ENCODE measurements at regions not wholly inside any gene's neighbourhood (a gene's known extent, or its start where the extent isn't known, plus 50 kb on each side); places are given as distances from the start of the nearest gene placed in this dataset.

DNA sequence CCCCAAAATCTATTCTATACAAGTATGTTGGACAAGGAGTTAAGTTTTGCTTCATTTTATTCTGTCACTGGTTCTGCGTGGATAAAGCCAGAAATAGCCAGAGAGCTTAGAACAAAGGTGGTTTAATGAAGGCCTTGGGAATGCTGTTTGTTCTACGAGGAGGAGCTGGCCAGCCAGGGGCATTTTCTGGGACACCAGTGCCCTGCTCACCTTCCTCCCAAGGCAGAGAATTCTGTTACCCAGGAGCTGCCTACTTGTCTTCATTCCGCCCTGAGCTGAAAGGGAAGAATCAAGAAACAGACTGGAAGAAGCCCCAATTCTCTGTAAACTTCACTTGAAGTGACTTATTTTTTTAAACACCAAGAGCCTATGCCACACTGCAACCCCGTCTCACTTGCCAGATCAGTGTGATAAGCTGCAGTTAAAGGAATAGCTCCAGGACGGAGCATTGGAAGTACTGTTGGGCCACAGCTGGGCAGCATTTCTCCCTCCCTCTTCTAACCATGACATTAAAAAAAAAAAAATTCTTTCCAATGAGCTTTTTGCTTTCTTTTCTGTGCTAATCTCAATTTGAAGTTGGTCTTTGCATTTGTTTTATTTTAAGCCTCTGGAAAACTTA is 149.8 kb upstream of the DYNLRB2 start:
- Mint-ChIP-seq H3K4me1 (peaks cover 13% of the 10 kb centered on the region; the same call in 1 of the 2 replicates), H3K27ac (no peak overlapping the region), H3K36me3 (no peaks in the 10 kb centered on the region), H3K4me3 (no peak overlapping the region), H3K27me3 (ENCODE audit: low read depth) (no peaks in the 10 kb centered on the region), H3K9me3 (peaks cover 4% of the 10 kb centered on the region; the same call in 1 of the 2 replicates)
- DNase-seq (ENCODE audit: low spot score) = no peak
- ChIA-PET CTCF (interaction anchor here (1.5 kb wide), 2 partner anchors 21 to 75 kb away, joined by 5 to 6 read pairs; no protein-coding TSS in a partner anchor), POLR2A (no interaction called here)
- no peak; the same call in 1 of the 2 replicates for ATAC-seq
- TF ChIP-seq, protein P1, sequence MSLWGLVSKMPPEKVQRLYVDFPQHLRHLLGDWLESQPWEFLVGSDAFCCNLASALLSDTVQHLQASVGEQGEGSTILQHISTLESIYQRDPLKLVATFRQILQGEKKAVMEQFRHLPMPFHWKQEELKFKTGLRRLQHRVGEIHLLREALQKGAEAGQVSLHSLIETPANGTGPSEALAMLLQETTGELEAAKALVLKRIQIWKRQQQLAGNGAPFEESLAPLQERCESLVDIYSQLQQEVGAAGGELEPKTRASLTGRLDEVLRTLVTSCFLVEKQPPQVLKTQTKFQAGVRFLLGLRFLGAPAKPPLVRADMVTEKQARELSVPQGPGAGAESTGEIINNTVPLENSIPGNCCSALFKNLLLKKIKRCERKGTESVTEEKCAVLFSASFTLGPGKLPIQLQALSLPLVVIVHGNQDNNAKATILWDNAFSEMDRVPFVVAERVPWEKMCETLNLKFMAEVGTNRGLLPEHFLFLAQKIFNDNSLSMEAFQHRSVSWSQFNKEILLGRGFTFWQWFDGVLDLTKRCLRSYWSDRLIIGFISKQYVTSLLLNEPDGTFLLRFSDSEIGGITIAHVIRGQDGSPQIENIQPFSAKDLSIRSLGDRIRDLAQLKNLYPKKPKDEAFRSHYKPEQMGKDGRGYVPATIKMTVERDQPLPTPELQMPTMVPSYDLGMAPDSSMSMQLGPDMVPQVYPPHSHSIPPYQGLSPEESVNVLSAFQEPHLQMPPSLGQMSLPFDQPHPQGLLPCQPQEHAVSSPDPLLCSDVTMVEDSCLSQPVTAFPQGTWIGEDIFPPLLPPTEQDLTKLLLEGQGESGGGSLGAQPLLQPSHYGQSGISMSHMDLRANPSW (CRISPR knock-in tag; conservative IDR thresholded peaks at IDR 0.05; ENCODE audit: low read depth) = no peak
- TF ChIP-seq JAZF1 (CRISPR knock-in tag; IDR thresholded peaks at IDR 0.05) (no peak), ESRRA (CRISPR knock-in tag; IDR thresholded peaks at IDR 0.05; ENCODE audit: borderline replicate concordance) (no peak), ELF4 (CRISPR knock-in tag; IDR thresholded peaks at IDR 0.05; ENCODE audit: low read depth) (no peak), SMAD4 (CRISPR knock-in tag; IDR thresholded peaks at IDR 0.05) (no peak), NFE2L1 (CRISPR knock-in tag; IDR thresholded peaks at IDR 0.05) (no peak), ZNF263 (CRISPR knock-in tag; IDR thresholded peaks at IDR 0.05; ENCODE audit: low read depth) (no peak), SMAD3 (CRISPR knock-in tag; IDR thresholded peaks at IDR 0.05; ENCODE audit: borderline replicate concordance) (no peak), ZNF671 (CRISPR knock-in tag; IDR thresholded peaks at IDR 0.05) (no peak), ZBTB21 (CRISPR knock-in tag; IDR thresholded peaks at IDR 0.05; ENCODE audit: borderline replicate concordance) (no peak), ZNF121 (CRISPR knock-in tag; IDR thresholded peaks at IDR 0.05) (no peak), MYBL2 (CRISPR knock-in tag; IDR thresholded peaks at IDR 0.05) (no peak), CREM (CRISPR knock-in tag; IDR thresholded peaks at IDR 0.05) (no peak), ZNF396 (CRISPR knock-in tag; IDR thresholded peaks at IDR 0.05; ENCODE audit: borderline replicate concordance) (no peak), SP1 (CRISPR knock-in tag; conservative IDR thresholded peaks at IDR 0.05) (no peak)
- TF ChIP-seq, protein P2, sequence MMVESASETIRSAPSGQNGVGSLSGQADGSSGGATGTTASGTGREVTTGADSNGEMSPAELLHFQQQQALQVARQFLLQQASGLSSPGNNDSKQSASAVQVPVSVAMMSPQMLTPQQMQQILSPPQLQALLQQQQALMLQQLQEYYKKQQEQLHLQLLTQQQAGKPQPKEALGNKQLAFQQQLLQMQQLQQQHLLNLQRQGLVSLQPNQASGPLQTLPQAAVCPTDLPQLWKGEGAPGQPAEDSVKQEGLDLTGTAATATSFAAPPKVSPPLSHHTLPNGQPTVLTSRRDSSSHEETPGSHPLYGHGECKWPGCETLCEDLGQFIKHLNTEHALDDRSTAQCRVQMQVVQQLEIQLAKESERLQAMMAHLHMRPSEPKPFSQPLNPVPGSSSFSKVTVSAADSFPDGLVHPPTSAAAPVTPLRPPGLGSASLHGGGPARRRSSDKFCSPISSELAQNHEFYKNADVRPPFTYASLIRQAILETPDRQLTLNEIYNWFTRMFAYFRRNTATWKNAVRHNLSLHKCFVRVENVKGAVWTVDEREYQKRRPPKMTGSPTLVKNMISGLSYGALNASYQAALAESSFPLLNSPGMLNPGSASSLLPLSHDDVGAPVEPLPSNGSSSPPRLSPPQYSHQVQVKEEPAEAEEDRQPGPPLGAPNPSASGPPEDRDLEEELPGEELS (CRISPR knock-in tag; IDR thresholded peaks at IDR 0.05) = no peak
- TF ChIP-seq, protein P3, sequence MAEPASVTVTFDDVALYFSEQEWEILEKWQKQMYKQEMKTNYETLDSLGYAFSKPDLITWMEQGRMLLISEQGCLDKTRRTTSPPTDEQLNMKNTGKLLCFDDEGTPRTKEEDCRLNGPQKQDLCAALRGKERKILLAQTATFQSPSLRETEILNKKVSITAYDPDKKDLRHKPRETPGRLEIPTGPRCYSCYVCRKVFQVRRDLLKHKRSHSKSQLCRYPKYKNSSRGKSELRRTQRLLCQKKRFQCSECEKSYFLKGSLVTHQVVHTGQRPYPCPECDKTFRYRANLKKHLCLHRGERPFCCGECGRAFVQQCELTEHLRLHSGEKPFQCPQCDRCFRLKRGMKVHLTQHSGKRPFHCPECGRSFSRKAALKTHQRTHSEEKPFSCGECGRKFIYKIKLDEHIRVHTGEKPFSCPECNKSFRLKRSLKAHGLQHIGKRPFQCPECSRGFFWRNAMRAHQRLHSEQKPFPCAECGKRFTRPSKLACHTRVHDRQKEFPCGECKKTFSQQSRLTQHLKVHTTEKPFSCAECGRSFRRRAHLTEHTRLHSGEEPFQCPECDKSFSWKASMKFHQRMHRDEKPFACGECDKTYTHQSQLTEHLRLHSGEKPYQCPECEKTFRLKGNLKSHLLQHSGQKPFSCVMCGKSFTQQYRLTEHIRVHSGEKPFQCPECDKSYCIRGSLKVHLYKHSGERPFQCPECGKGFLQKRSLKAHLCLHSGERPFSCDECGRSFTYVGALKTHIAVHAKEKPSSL (CRISPR knock-in tag; conservative IDR thresholded peaks at IDR 0.05) = no peak
- TF ChIP-seq, protein P4, sequence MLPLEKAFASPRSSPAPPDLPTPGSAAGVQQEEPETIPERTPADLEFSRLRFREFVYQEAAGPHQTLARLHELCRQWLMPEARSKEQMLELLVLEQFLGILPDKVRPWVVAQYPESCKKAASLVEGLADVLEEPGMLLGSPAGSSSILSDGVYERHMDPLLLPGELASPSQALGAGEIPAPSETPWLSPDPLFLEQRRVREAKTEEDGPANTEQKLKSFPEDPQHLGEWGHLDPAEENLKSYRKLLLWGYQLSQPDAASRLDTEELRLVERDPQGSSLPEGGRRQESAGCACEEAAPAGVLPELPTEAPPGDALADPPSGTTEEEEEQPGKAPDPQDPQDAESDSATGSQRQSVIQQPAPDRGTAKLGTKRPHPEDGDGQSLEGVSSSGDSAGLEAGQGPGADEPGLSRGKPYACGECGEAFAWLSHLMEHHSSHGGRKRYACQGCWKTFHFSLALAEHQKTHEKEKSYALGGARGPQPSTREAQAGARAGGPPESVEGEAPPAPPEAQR (CRISPR knock-in tag; IDR thresholded peaks at IDR 0.05) = no peak

Measured in WTC11 (cell line).